PFSK-1 (cell line): ENCODE measurements at regions not wholly inside any gene's neighbourhood (a gene's known extent, or its start where the extent isn't known, plus 50 kb on each side); places are given as distances from the start of the nearest gene placed in this dataset.

Experiments used
- FOXP2 ChIP-seq: optimal IDR thresholded peaks from 2 replicates; pipeline ENCODE3; 2011; ENCODE audit warnings: borderline replicate concordance, control low read depth, inconsistent platforms; ENCODE audit not compliant: insufficient read depth; ENCODE audit errors: extremely low read length, extremely low read depth
- POLR2AphosphoS5 ChIP-seq: IDR thresholded peaks from 2 replicates; pipeline ENCODE4 v1.6.1; 2012; ENCODE audit warnings: low read depth, mild to moderate bottlenecking, control low read depth, low read length, moderate library complexity
- REST ChIP-seq, 2 experiments: IDR thresholded peaks; 2 replicates each; pipeline versions ENCODE4 v1.6.1 to v1.8.0; 2011 to 2012; ENCODE audit warnings: low read depth in 2 of 2, low read length in 2 of 2, control low read depth in 1 of 2, inconsistent platforms in 1 of 2, mild to moderate bottlenecking in 1 of 2, moderate library complexity in 1 of 2; ENCODE audit not compliant: insufficient read depth in 1 of 2
- SIN3A ChIP-seq: IDR thresholded peaks from 2 replicates; pipeline ENCODE4 v1.6.1; 2012; ENCODE audit warnings: mild to moderate bottlenecking, low read length, moderate library complexity, borderline replicate concordance; ENCODE audit not compliant: insufficient read depth
- TAF1 ChIP-seq: IDR thresholded peaks from 2 replicates; pipeline ENCODE4 v1.6.1; 2012; ENCODE audit warnings: low read length, control low read depth, borderline replicate concordance; ENCODE audit not compliant: insufficient read depth

- TF ChIP-seq SIN3A (no peak), POLR2AphosphoS5 (no peak), FOXP2 (no peak), TAF1 (no peak), REST (IDR thresholded peaks at IDR 0.05; ENCODE audit: insufficient read depth in 1 of 2, low read depth in 2 of 2, low read length in 2 of 2) (no peak)
These were observed 366.4 kb upstream of the RASGRP1 start for GRCh38 chr15:38930851-38931572.

DNA sequence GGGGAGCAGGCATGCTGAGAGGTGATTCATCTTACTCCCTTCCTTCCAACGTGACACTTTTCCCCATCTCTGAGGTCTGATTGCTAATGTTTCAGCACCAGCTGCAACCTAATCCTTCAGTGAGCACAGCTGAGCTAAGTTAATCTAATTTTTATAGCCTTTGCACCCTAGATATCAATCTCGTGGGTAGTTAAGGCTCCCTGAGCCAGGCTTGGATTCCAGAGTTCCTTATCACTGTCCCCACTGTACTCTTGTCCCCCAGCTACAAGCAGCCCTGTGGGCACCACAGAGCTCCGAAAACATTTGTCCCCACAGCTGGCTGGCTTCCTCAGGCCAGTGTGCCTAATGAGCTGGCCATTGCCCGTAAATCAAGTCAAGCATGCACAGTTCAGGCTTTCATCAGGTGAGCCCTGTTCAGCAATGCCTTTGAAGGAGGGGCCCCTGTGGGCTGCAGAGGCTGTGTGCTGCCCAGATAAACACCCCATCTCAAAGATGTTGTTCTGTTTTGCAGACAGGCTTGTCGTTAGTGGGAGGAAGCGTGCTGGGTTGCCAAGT is 376.9 kb upstream of the RASGRP1 start:
- TF ChIP-seq SIN3A, result no peak
- no peak for TF ChIP-seq FOXP2
- TF ChIP-seq REST (IDR thresholded peaks at IDR 0.05; ENCODE audit: insufficient read depth in 1 of 2, low read depth in 2 of 2, low read length in 2 of 2), result no peak
- TF ChIP-seq TAF1, result no peak
- no peak for TF ChIP-seq POLR2AphosphoS5

DNA sequence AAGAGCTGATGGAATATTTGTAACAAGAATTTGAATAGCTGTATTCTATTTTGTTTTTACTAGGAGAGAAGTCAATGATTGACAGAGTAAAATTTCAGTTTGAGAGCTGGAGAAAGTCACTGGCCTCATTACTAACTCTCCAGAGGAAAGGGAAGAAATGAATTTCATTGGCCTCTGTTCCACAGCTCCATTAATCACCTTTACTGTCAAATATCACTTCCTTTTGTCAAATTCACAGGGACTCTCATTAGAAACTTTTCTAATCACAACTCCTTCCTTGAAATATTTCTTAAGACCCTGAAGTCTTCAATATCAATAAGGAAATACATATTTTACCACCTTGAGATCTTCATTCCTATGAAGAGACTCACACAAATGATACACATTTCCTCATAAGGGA is 379.9 kb upstream of the RASGRP1 start:
- TF ChIP-seq SIN3A (no peak), FOXP2 (no peak), TAF1 (no peak), REST (IDR thresholded peaks at IDR 0.05; ENCODE audit: insufficient read depth in 1 of 2, low read depth in 2 of 2, low read length in 2 of 2) (no peak), POLR2AphosphoS5 (no peak)

GRCh38 chr15:38945551-38946298 is 381.1 kb upstream of the RASGRP1 start:
- TF ChIP-seq SIN3A, result no peak
- no peak for TF ChIP-seq TAF1
- no peak for TF ChIP-seq REST (IDR thresholded peaks at IDR 0.05; ENCODE audit: insufficient read depth in 1 of 2, low read depth in 2 of 2, low read length in 2 of 2)
- no peak for TF ChIP-seq FOXP2
- no peak for TF ChIP-seq POLR2AphosphoS5
